Caco-2 (cell line): ENCODE measurements at regions not wholly inside any gene's neighbourhood (a gene's known extent, or its start where the extent isn't known, plus 50 kb on each side); places are given as distances from the start of the nearest gene placed in this dataset.

Experiments used
- BruUV-seq: library from RNA; stranded (reverse); fragments of 400-500 nt; replicated peaks from 2 replicates; lab custom pipeline; 2021; lab: Mats Ljungman, UMichigan
- CTCF ChIA-PET: fragments of 300-600 bp; sonication (Branson Sonifier 250); formaldehyde crosslinking; loops from one replicate; lab custom pipeline; 2022; ENCODE audit warnings: antibody characterized with exemption; lab: Charles Lee
- POLR2A ChIA-PET: fragments of 300-600 bp; sonication (Branson Sonifier 250); formaldehyde crosslinking; loops from one replicate; lab custom pipeline; 2022; ENCODE audit warnings: antibody characterized with exemption; lab: Charles Lee
- DNase-seq, 2 experiments: peaks; one replicate each; pipeline versions ENCODE4 v3.0.0 to v3.0.0-alpha.2; 2020 to 2022
- H3K27me3 ChIP-seq: replicated peaks from 2 replicates; pipeline ENCODE4 v1.6.0; 2011; ENCODE audit warnings: low read length; ENCODE audit not compliant: control insufficient read depth, insufficient read depth
- H3K36me3 ChIP-seq: 2 replicates; pipeline ENCODE4 v1.5.1; 2011; ENCODE audit warnings: low read length; ENCODE audit not compliant: control insufficient read depth, insufficient read depth
- H3K4me1 ChIP-seq: fragments of 250-450 bp; sonication (Bioruptor Pico); 2 replicates; pipeline ENCODE4 v1.5.1; 2020; ENCODE audit warnings: mild to moderate bottlenecking
- H3K4me3 ChIP-seq: 2 replicates; pipeline ENCODE4 v1.5.1; 2011; ENCODE audit warnings: low read depth, mild to moderate bottlenecking, control low read depth, low read length
- H3K9me3 ChIP-seq: fragments of 250-450 bp; sonication (Bioruptor Pico); 2 replicates; pipeline ENCODE4 v1.5.1; 2020; ENCODE audit warnings: mild to moderate bottlenecking, moderate library complexity
- H3K27ac Mint-ChIP-seq: one replicate; pipeline ENCODE4 v1.8.0; 2022; ENCODE audit warnings: mixed read lengths; ENCODE audit not compliant: unreplicated experiment
- H3K27me3 Mint-ChIP-seq: one replicate; pipeline ENCODE4 v1.8.0; 2022; ENCODE audit warnings: mixed read lengths; ENCODE audit not compliant: insufficient read depth, unreplicated experiment
- H3K36me3 Mint-ChIP-seq: one replicate; pipeline ENCODE4 v1.8.0; 2022; ENCODE audit warnings: mild to moderate bottlenecking, mixed read lengths; ENCODE audit not compliant: insufficient read depth, unreplicated experiment
- H3K4me1 Mint-ChIP-seq: one replicate; pipeline ENCODE4 v1.8.0; 2022; ENCODE audit warnings: low read depth, mixed read lengths; ENCODE audit not compliant: unreplicated experiment
- H3K4me3 Mint-ChIP-seq: one replicate; pipeline ENCODE4 v1.8.0; 2022; ENCODE audit warnings: mild to moderate bottlenecking, moderate library complexity, mixed read lengths; ENCODE audit not compliant: unreplicated experiment
- H3K9me3 Mint-ChIP-seq: one replicate; pipeline ENCODE4 v1.8.0; 2022; ENCODE audit warnings: mixed read lengths; ENCODE audit not compliant: unreplicated experiment
- CTCF ChIP-seq, 2 experiments: fragments of 200-600 bp in 1 of 2; IDR thresholded peaks; 1 replicate in 1 of 2; 2 replicates in 1 of 2; pipeline versions ENCODE4 v1.5.1 to v1.8.0; 2011 to 2022; ENCODE audit warnings: antibody characterized with exemption in 1 of 2, control low read depth in 1 of 2, inconsistent platforms in 1 of 2, low read depth in 1 of 2, low read length in 1 of 2, mild to moderate bottlenecking in 1 of 2, moderate library complexity in 1 of 2; ENCODE audit not compliant: insufficient read depth in 1 of 2, severe bottlenecking in 1 of 2, unreplicated experiment in 1 of 2
- intact Hi-C: fragments of 100-400 bp; cut with micrococcal nuclease; formaldehyde crosslinking; loops from one replicate; pipeline ENCODE4 v1.10.0; 2022; ENCODE audit not compliant: unreplicated experiment

DNA sequence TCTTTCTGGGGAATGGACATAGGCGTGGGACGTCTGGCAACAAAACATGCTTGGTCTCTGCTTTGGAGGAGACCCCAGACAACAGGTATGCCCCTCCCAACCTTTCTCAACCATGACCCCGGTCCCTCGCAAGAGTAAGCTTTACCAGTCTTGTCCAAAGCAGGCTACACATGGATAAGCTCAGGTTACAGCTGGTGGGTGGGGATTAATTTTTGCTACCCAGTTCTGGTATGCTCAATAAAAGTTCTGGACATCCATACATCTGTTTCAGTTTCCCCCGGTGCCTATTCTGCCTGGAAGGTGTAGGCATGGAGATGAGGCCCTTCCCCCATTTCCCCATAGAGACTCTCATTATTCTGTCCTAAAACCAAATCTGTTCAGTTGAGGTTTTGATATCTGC is 54.5 kb upstream of the NOCT start:
- ChIA-PET CTCF (interaction anchor here (0.5 kb wide), 1 partner anchor 12 kb away, joined by 3 read pairs; no protein-coding TSS in a partner anchor), POLR2A (no interaction called here)
- Histone ChIP-seq H3K36me3 (no peaks in the 10 kb centered on the region), H3K27me3 (no peaks in the 10 kb centered on the region), H3K9me3 (no peaks in the 10 kb centered on the region), H3K4me3 (no peak overlapping the region), H3K4me1 (no peaks in the 10 kb centered on the region)
- Mint-ChIP-seq H3K9me3 (no peaks in the 10 kb centered on the region), H3K4me3 (no peak overlapping the region), H3K36me3 (no peaks in the 10 kb centered on the region), H3K27me3 (no peaks in the 10 kb centered on the region), H3K27ac (peak overlapping the region; percentile 69), H3K4me1 (peaks cover 5% of the 10 kb centered on the region)
- DNase-seq, result no peak
- BruUV-seq, result no TSS peak
- intact Hi-C loops, result no loop called here
- no peak for TF ChIP-seq CTCF (IDR thresholded peaks at IDR 0.05; ENCODE audit: insufficient read depth in 1 of 2, low read depth in 1 of 2, low read length in 1 of 2, severe bottlenecking in 1 of 2, unreplicated experiment in 1 of 2)

- no peak for DNase-seq
- Mint-ChIP-seq H3K4me3 (no peak overlapping the region), H3K27me3 (no peaks in the 10 kb centered on the region), H3K27ac (no peak overlapping the region), H3K36me3 (no peaks in the 10 kb centered on the region), H3K4me1 (peaks cover 5% of the 10 kb centered on the region), H3K9me3 (no peaks in the 10 kb centered on the region)
- Histone ChIP-seq H3K27me3 (no peaks in the 10 kb centered on the region), H3K4me1 (no peaks in the 10 kb centered on the region), H3K4me3 (no peak overlapping the region), H3K36me3 (no peaks in the 10 kb centered on the region), H3K9me3 (no peaks in the 10 kb centered on the region)
- no TSS peak for BruUV-seq
- intact Hi-C loops, result no loop called here
- no peak for TF ChIP-seq CTCF (IDR thresholded peaks at IDR 0.05; ENCODE audit: insufficient read depth in 1 of 2, low read depth in 1 of 2, low read length in 1 of 2, severe bottlenecking in 1 of 2, unreplicated experiment in 1 of 2)
- ChIA-PET POLR2A (no interaction called here), CTCF (no interaction called here)
These were observed 55.3 kb upstream of the NOCT start for GRCh38 chr4:138960175-138960710.

GRCh38 chr4:138959097-138959815 is 56.3 kb upstream of the NOCT start:
- Mint-ChIP-seq H3K9me3 (no peaks in the 10 kb centered on the region), H3K27me3 (no peaks in the 10 kb centered on the region), H3K4me1 (peaks cover 12% of the 10 kb centered on the region), H3K36me3 (no peaks in the 10 kb centered on the region), H3K4me3 (no peak overlapping the region), H3K27ac (no peak overlapping the region)
- Histone ChIP-seq H3K36me3 (no peaks in the 10 kb centered on the region), H3K9me3 (no peaks in the 10 kb centered on the region), H3K27me3 (no peaks in the 10 kb centered on the region), H3K4me1 (0 out of 2 replicates have a peak, but pooled peaks cover 5% of the 10 kb centered on the region), H3K4me3 (no peak overlapping the region)
- DNase-seq, result no peak
- POLR2A ChIA-PET, result no interaction called here
- CTCF ChIA-PET, result no interaction called here
- BruUV-seq, result no TSS peak
- no peak for TF ChIP-seq CTCF (IDR thresholded peaks at IDR 0.05; ENCODE audit: insufficient read depth in 1 of 2, low read depth in 1 of 2, low read length in 1 of 2, severe bottlenecking in 1 of 2, unreplicated experiment in 1 of 2)
- intact Hi-C loops, result no loop called here
